ENCODE measurements at regions not wholly inside any gene's neighbourhood (a gene's known extent, or its start where the extent isn't known, plus 50 kb on each side); places are given as distances from the start of the nearest gene placed in this dataset.

DNA sequence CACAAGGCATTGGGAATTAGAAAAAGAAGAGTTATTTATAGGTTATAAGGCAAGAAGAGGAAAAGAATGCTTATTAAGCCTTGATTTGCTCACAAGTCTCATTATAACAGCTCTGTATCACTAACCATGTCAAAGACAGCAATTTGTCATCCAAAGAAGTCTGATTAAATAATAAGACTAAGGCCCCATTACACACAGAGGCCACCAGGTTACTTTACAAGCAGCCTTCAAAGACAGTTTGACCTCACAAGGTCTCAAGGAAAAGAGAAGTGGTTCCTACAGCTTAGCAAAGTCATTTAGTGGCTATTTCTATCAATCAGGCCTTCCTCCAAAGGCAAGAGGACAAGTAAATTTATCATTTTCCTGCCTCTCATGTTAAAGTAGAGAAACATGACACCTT, 188.5 kb downstream of the MBD2 start:
- BruUV-seq (replicated peaks) = no TSS peak
- H3K79me2 ChIP-seq (ENCODE audit: insufficient read depth, low read depth, low read length) = no peaks in the 10 kb centered on the region

DNA sequence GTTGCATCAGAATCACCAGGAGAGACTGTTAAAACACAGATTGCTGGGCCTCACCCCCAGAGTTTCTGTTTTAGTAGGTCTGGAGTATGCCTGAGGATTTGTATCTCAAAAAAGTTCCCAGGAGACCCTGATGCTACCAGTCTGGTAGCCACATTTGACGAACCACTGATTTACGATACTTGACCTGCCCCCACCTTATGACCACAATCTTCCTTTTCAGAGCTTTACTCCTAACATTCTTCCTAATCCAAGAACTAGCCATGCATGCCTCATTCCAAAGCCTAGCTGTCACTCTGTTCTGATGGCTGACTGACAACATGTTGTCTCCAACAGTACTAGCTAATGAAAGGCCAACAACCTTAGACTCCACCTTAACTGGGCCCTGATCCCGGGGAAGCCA, 191.4 kb downstream of the MBD2 start:
- H2AFZ ChIP-seq (ENCODE audit: low read length) = no peak overlapping the region
- CTCF ChIA-PET (ENCODE audit: unreplicated experiment) = no interaction called here
- TF ChIP-seq EZH2phosphoT487 (IDR thresholded peaks at IDR 0.05; ENCODE audit: borderline replicate concordance, low read depth, low read length) = no peak
- TF ChIP-seq, protein P1, sequence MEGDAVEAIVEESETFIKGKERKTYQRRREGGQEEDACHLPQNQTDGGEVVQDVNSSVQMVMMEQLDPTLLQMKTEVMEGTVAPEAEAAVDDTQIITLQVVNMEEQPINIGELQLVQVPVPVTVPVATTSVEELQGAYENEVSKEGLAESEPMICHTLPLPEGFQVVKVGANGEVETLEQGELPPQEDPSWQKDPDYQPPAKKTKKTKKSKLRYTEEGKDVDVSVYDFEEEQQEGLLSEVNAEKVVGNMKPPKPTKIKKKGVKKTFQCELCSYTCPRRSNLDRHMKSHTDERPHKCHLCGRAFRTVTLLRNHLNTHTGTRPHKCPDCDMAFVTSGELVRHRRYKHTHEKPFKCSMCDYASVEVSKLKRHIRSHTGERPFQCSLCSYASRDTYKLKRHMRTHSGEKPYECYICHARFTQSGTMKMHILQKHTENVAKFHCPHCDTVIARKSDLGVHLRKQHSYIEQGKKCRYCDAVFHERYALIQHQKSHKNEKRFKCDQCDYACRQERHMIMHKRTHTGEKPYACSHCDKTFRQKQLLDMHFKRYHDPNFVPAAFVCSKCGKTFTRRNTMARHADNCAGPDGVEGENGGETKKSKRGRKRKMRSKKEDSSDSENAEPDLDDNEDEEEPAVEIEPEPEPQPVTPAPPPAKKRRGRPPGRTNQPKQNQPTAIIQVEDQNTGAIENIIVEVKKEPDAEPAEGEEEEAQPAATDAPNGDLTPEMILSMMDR (conservative IDR thresholded peaks at IDR 0.05; ENCODE audit: low read length) = no peak
- no peak overlapping the region for H3K4me3 ChIP-seq (ENCODE audit: low read depth, low read length, poor library complexity, severe bottlenecking)
- no peaks in the 10 kb centered on the region for H4K20me1 ChIP-seq (ENCODE audit: insufficient read depth, low read length)
- H3K36me3 ChIP-seq (ENCODE audit: insufficient read depth, low read length) = no peaks in the 10 kb centered on the region
- DNase-seq (ENCODE audit: low spot score) = no peak
- H3K4me2 ChIP-seq (ENCODE audit: low read length) = no peak overlapping the region
- no peaks in the 10 kb centered on the region for H3K9me3 ChIP-seq (ENCODE audit: low read length)
- POLR2A ChIA-PET = no interaction called here
- no peak overlapping the region for H3K27ac ChIP-seq (ENCODE audit: low read depth, low read length, poor library complexity, severe bottlenecking)
- H3K9me2 ChIP-seq (ENCODE audit: insufficient read depth, low read length) = no peaks in the 10 kb centered on the region
- H3K4me1 ChIP-seq (ENCODE audit: insufficient read depth, low read length, poor library complexity, severe bottlenecking) = no peaks in the 10 kb centered on the region
- BruUV-seq (replicated peaks) = no TSS peak
- no peaks in the 10 kb centered on the region for H3K79me2 ChIP-seq (ENCODE audit: insufficient read depth, low read depth, low read length)
- intact Hi-C loops (cut with micrococcal nuclease; ENCODE audit: unreplicated experiment) = no loop called here

More for the DNA sequence above, 188.5 kb downstream of the MBD2 start:
- no peak overlapping the region for H3K27ac ChIP-seq (ENCODE audit: low read depth, low read length, poor library complexity, severe bottlenecking)
- H3K4me1 ChIP-seq (ENCODE audit: insufficient read depth, low read length, poor library complexity, severe bottlenecking) = no peaks in the 10 kb centered on the region
- ChIA-PET POLR2A (no interaction called here), CTCF (ENCODE audit: unreplicated experiment) (interaction anchor here (0.6 kb wide), 1 partner anchor 160 kb away, joined by 3 read pairs; no protein-coding TSS in a partner anchor)
- H3K9me2 ChIP-seq (ENCODE audit: insufficient read depth, low read length) = no peaks in the 10 kb centered on the region
- no peaks in the 10 kb centered on the region for H3K9me3 ChIP-seq (ENCODE audit: low read length)
- H4K20me1 ChIP-seq (ENCODE audit: insufficient read depth, low read length) = no peaks in the 10 kb centered on the region
- no peak for TF ChIP-seq EZH2phosphoT487 (IDR thresholded peaks at IDR 0.05; ENCODE audit: borderline replicate concordance, low read depth, low read length)
- TF ChIP-seq, protein P1 (conservative IDR thresholded peaks at IDR 0.05; ENCODE audit: low read length) = no peak
- no peak overlapping the region for H3K4me2 ChIP-seq (ENCODE audit: low read length)
- no peak overlapping the region for H3K4me3 ChIP-seq (ENCODE audit: low read depth, low read length, poor library complexity, severe bottlenecking)
- DNase-seq (ENCODE audit: low spot score) = no peak
- H2AFZ ChIP-seq (ENCODE audit: low read length) = no peak overlapping the region
- no peaks in the 10 kb centered on the region for H3K36me3 ChIP-seq (ENCODE audit: insufficient read depth, low read length)
- intact Hi-C loops (cut with micrococcal nuclease; ENCODE audit: unreplicated experiment) = no loop called here

DNA sequence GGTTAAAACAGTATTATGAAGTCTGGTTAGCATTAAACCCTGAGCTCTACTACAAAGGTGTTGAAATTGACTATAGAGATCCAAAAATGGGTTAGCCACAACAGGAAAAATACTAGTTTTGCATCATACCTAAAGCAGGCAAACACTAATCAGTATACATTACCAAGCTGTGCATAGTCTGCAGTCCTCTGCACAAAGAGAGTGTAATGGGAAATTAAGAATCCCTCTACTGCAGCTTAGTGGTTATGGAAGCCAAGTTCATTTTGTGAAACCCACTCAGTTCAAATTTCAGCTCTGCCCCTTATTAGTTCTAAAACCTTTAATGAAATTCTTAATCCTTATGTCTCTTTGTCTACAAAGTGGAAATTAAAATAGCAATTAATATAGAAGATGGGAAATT, 192.1 kb downstream of the MBD2 start:
- BruUV-seq (replicated peaks) = no TSS peak
- Histone ChIP-seq H3K9me2 (ENCODE audit: insufficient read depth, low read length) (no peaks in the 10 kb centered on the region), H3K27ac (ENCODE audit: low read depth, low read length, poor library complexity, severe bottlenecking) (no peak overlapping the region), H2AFZ (ENCODE audit: low read length) (no peak overlapping the region), H3K36me3 (ENCODE audit: insufficient read depth, low read length) (no peaks in the 10 kb centered on the region), H3K9me3 (ENCODE audit: low read length) (no peaks in the 10 kb centered on the region), H3K4me2 (ENCODE audit: low read length) (no peak overlapping the region), H3K4me1 (ENCODE audit: insufficient read depth, low read length, poor library complexity, severe bottlenecking) (no peaks in the 10 kb centered on the region), H3K79me2 (ENCODE audit: insufficient read depth, low read depth, low read length) (no peaks in the 10 kb centered on the region), H4K20me1 (ENCODE audit: insufficient read depth, low read length) (no peaks in the 10 kb centered on the region), H3K4me3 (ENCODE audit: low read depth, low read length, poor library complexity, severe bottlenecking) (no peak overlapping the region)
- DNase-seq (ENCODE audit: low spot score) = no peak
- CTCF ChIA-PET (ENCODE audit: unreplicated experiment) = no interaction called here
- no peak for TF ChIP-seq EZH2phosphoT487 (IDR thresholded peaks at IDR 0.05; ENCODE audit: borderline replicate concordance, low read depth, low read length)
- TF ChIP-seq, protein P1 (conservative IDR thresholded peaks at IDR 0.05; ENCODE audit: low read length) = no peak
- intact Hi-C loops (cut with micrococcal nuclease; ENCODE audit: unreplicated experiment) = no loop called here
- POLR2A ChIA-PET = interaction anchor here (0.7 kb wide), 1 partner anchor 10 kb away, joined by 3 read pairs; no protein-coding TSS in a partner anchor
